Neural cell (in vitro differentiated cells): ENCODE measurements at regions not wholly inside any gene's neighbourhood (a gene's known extent, or its start where the extent isn't known, plus 50 kb on each side); places are given as distances from the start of the nearest gene placed in this dataset.

Experiments
- EZH2 ChIP-seq: fragments of 200-600, 300-800 bp; shearing (Covaris generic), sonication (generic); IDR thresholded peaks from 2 replicates; pipeline ENCODE4 v1.6.1; 2014; ENCODE audit warnings: antibody characterized with exemption, low read length, borderline replicate concordance, mild to moderate bottlenecking; ENCODE audit not compliant: insufficient read depth, poor library complexity, severe bottlenecking
- POLR2AphosphoS5 ChIP-seq: IDR thresholded peaks from 2 replicates; pipeline ENCODE4 v1.6.1; 2012
- RAD21 ChIP-seq: fragments of 450-650 bp; conservative IDR thresholded peaks from 2 replicates; pipeline ENCODE4 v1.6.1; 2014; ENCODE audit warnings: antibody characterized with exemption, mild to moderate bottlenecking, moderate library complexity
- REST ChIP-seq: IDR thresholded peaks from 2 replicates; pipeline ENCODE4 v1.6.1; 2012; ENCODE audit warnings: borderline replicate concordance
- TAF1 ChIP-seq: IDR thresholded peaks from 2 replicates; pipeline ENCODE4 v1.6.1; 2012; ENCODE audit warnings: low read depth
- TF ChIP-seq, protein P1 (sequence below): fragments of 450-650 bp; IDR thresholded peaks from 2 replicates; pipeline ENCODE4 v1.5.1; 2014; ENCODE audit warnings: antibody characterized with exemption, mild to moderate bottlenecking, moderate library complexity; ENCODE audit not compliant: poor library complexity, severe bottlenecking

- TF ChIP-seq, protein P1, sequence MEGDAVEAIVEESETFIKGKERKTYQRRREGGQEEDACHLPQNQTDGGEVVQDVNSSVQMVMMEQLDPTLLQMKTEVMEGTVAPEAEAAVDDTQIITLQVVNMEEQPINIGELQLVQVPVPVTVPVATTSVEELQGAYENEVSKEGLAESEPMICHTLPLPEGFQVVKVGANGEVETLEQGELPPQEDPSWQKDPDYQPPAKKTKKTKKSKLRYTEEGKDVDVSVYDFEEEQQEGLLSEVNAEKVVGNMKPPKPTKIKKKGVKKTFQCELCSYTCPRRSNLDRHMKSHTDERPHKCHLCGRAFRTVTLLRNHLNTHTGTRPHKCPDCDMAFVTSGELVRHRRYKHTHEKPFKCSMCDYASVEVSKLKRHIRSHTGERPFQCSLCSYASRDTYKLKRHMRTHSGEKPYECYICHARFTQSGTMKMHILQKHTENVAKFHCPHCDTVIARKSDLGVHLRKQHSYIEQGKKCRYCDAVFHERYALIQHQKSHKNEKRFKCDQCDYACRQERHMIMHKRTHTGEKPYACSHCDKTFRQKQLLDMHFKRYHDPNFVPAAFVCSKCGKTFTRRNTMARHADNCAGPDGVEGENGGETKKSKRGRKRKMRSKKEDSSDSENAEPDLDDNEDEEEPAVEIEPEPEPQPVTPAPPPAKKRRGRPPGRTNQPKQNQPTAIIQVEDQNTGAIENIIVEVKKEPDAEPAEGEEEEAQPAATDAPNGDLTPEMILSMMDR: no peak
- no peak for TF ChIP-seq EZH2
- no peak for TF ChIP-seq TAF1
- TF ChIP-seq POLR2AphosphoS5: no peak
- TF ChIP-seq RAD21: no peak
- TF ChIP-seq REST: no peak
These were observed 476.7 kb upstream of the RAB6C start for GRCh38 chr2:129502781-129503180.
